ENCODE measurements at regions not wholly inside any gene's neighbourhood (a gene's known extent, or its start where the extent isn't known, plus 50 kb on each side); places are given as distances from the start of the nearest gene placed in this dataset.

DNA sequence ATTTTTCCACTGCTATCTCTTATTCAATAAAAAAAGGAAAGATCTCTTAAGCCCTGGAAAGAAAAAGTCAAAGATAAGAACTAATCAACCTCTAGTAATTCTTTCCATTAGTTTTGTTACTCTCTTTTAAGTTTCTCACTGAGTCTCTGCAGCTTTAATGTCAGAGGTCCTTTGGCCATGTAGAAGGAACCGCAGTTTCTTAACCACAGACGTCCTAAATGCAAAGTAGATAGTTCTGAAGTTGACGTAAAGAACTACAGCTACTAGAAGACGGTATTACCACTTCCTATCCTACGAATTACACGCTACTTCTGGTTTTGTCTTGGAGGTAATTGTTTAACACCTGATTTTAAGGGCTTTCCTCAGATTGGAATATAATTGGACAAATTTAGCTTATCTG lies 325.9 kb downstream of the ANKRD50 start:
- TF ChIP-seq, protein P1, sequence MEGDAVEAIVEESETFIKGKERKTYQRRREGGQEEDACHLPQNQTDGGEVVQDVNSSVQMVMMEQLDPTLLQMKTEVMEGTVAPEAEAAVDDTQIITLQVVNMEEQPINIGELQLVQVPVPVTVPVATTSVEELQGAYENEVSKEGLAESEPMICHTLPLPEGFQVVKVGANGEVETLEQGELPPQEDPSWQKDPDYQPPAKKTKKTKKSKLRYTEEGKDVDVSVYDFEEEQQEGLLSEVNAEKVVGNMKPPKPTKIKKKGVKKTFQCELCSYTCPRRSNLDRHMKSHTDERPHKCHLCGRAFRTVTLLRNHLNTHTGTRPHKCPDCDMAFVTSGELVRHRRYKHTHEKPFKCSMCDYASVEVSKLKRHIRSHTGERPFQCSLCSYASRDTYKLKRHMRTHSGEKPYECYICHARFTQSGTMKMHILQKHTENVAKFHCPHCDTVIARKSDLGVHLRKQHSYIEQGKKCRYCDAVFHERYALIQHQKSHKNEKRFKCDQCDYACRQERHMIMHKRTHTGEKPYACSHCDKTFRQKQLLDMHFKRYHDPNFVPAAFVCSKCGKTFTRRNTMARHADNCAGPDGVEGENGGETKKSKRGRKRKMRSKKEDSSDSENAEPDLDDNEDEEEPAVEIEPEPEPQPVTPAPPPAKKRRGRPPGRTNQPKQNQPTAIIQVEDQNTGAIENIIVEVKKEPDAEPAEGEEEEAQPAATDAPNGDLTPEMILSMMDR (conservative IDR thresholded peaks at IDR 0.05): no peak
- no peaks in the 10 kb centered on the region for H3K4me1 Mint-ChIP-seq
- H3K36me3 Mint-ChIP-seq (ENCODE audit: low read depth): no peaks in the 10 kb centered on the region
- H3K4me3 Mint-ChIP-seq: no peak overlapping the region
- no peaks in the 10 kb centered on the region for H3K27me3 Mint-ChIP-seq (ENCODE audit: low read depth)
- DNase-seq (ENCODE audit: low read depth, low spot score): no peak
- no peaks in the 10 kb centered on the region for H3K9me3 Mint-ChIP-seq
- no peak overlapping the region for H3K27ac Mint-ChIP-seq (ENCODE audit: unreplicated experiment)

DNA sequence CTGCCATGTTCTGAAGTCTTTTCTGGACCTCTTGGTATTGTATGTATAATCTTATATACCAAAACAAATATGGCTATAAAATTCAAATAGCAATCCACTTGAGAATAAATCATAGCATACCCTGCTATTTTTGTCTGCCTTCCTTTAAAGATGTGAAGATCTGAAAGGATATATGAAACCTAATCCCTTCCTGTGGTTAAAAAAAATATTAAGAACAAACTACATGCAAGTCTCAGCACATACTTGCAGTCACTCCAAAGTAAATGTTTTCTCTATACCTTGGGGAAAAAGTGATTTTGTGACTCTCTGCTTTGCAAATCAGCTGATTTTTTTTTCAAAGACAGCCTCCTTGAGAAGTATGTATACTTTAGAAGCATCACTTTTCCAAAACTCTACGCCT lies 322.9 kb downstream of the ANKRD50 start:
- TF ChIP-seq, protein P1 (conservative IDR thresholded peaks at IDR 0.05): no peak
- no peak overlapping the region for H3K27ac Mint-ChIP-seq (ENCODE audit: unreplicated experiment)

GRCh38 chr4:124390861-124391260 lies 321.7 kb downstream of the ANKRD50 start:
- H3K27ac Mint-ChIP-seq (ENCODE audit: unreplicated experiment): no peak overlapping the region
- H3K4me1 Mint-ChIP-seq: no peaks in the 10 kb centered on the region

More for the DNA sequence above, 322.9 kb downstream of the ANKRD50 start:
- Mint-ChIP-seq H3K4me1 (no peaks in the 10 kb centered on the region), H3K27me3 (ENCODE audit: low read depth) (no peaks in the 10 kb centered on the region), H3K36me3 (ENCODE audit: low read depth) (no peaks in the 10 kb centered on the region), H3K4me3 (no peak overlapping the region), H3K9me3 (peaks cover 3% of the 10 kb centered on the region)
- DNase-seq (ENCODE audit: low read depth, low spot score): no peak

GRCh38 chr4:124396333-124396732 lies 316.2 kb downstream of the ANKRD50 start:
- no peak for DNase-seq (ENCODE audit: low read depth, low spot score)
- Mint-ChIP-seq H3K9me3 (peaks cover 3% of the 10 kb centered on the region), H3K27me3 (ENCODE audit: low read depth) (no peaks in the 10 kb centered on the region), H3K4me1 (no peaks in the 10 kb centered on the region), H3K4me3 (no peak overlapping the region), H3K27ac (ENCODE audit: unreplicated experiment) (no peak overlapping the region), H3K36me3 (ENCODE audit: low read depth) (no peaks in the 10 kb centered on the region)
- TF ChIP-seq, protein P1 (conservative IDR thresholded peaks at IDR 0.05): no peak

More at GRCh38 chr4:124390861-124391260, 321.7 kb downstream of the ANKRD50 start:
- Mint-ChIP-seq H3K9me3 (peaks cover 3% of the 10 kb centered on the region), H3K36me3 (ENCODE audit: low read depth) (no peaks in the 10 kb centered on the region), H3K27me3 (ENCODE audit: low read depth) (no peaks in the 10 kb centered on the region), H3K4me3 (no peak overlapping the region)
- DNase-seq (ENCODE audit: low read depth, low spot score): no peak
- TF ChIP-seq, protein P1 (conservative IDR thresholded peaks at IDR 0.05): no peak

- Mint-ChIP-seq H3K4me3 (no peak overlapping the region), H3K4me1 (no peaks in the 10 kb centered on the region), H3K36me3 (ENCODE audit: low read depth) (no peaks in the 10 kb centered on the region), H3K27me3 (ENCODE audit: low read depth) (no peaks in the 10 kb centered on the region), H3K27ac (ENCODE audit: unreplicated experiment) (no peak overlapping the region), H3K9me3 (peaks cover 6% of the 10 kb centered on the region)
- no peak for DNase-seq (ENCODE audit: low read depth, low spot score)
- TF ChIP-seq, protein P1 (conservative IDR thresholded peaks at IDR 0.05): no peak
These were observed 310.9 kb downstream of the ANKRD50 start for GRCh38 chr4:124401606-124402005.

- DNase-seq (ENCODE audit: low read depth, low spot score): no peak
- H3K4me1 Mint-ChIP-seq: peaks cover under 1% of the 10 kb centered on the region
- H3K36me3 Mint-ChIP-seq (ENCODE audit: low read depth): no peaks in the 10 kb centered on the region
- no peak overlapping the region for H3K4me3 Mint-ChIP-seq
- H3K27me3 Mint-ChIP-seq (ENCODE audit: low read depth): no peaks in the 10 kb centered on the region
- no peak overlapping the region for H3K27ac Mint-ChIP-seq (ENCODE audit: unreplicated experiment)
- peaks cover 6% of the 10 kb centered on the region for H3K9me3 Mint-ChIP-seq
- TF ChIP-seq, protein P1 (conservative IDR thresholded peaks at IDR 0.05): no peak
These were observed 303.5 kb downstream of the ANKRD50 start for GRCh38 chr4:124409044-124409443.
